ENCODE measurements at regions not wholly inside any gene's neighbourhood (a gene's known extent, or its start where the extent isn't known, plus 50 kb on each side); places are given as distances from the start of the nearest gene placed in this dataset.
"Not testable (repeated sequence)": the region's sequence is repeated elsewhere in the genome, so short reads cannot be mapped to it uniquely, and the experiment has no call there.

DNA sequence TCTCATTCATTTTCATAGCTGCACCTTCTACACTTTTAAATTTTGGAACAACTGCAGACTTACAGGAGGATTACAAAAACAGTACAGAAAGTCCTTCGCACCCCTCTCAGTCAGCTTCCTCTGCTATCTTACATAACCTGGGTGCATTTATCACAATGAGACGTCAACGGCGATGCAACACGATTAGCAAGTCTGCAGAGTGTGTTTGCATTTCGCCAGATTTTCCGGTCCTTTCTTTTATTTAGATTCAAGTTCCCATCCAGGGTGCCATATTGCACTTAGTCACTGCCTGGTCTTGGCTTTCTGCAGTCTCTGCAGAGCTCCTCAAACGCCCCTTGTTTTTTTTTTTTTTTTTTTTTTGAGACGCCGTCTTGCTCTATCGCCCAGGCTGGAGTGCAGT lies 85.9 kb downstream of the ASMT start:
- DNase-seq: no peak

DNA sequence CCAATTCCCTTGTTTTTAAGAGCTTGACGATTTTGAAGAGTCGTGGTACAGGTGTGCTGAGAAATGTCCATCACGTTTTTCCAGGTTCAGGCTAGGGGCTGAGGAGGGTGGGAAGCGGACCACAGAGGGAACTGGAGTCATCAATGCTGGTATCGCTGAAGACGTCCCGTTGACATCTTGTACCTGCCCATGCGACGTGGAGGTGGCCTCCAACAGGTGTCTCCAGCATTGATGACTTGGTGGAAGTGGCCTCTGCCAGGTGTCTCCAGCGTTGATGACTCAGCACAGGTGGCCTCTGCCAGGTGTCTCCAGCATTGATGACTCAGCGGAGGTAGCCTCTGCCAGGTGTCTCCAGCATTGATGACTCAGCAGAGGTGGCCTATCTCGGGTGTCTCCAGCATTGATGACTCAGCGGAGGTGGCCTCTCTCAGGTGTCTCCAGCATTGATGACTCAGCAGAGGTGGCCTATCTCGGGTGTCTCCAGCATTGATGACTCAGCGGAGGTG lies 86.6 kb downstream of the ASMT start:
- DNase-seq: not testable (repeated sequence)

DNA sequence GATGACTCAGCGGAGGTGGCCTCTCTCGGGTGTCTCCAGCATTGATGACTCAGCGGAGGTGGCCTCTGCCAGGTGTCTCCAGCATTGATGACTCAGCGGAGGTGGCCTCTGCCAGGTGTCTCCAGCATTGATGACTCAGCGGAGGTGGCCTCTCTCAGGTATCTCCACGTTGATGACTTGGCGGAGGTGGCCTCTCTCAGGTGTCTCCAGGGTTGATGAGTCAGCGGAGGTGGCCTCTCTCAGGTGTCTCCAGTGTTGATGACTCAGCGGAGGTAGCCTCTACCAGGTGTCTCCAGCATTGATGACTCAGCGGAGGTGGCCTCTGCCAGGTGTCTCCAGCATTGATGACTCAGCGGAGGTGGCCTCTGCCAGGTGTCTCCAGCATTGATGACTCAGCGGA lies 87.3 kb downstream of the ASMT start:
- not testable (repeated sequence) for DNase-seq

GRCh38 chrX:1702557-1702956 lies 87.7 kb downstream of the ASMT start:
- not testable (repeated sequence) for DNase-seq

DNA sequence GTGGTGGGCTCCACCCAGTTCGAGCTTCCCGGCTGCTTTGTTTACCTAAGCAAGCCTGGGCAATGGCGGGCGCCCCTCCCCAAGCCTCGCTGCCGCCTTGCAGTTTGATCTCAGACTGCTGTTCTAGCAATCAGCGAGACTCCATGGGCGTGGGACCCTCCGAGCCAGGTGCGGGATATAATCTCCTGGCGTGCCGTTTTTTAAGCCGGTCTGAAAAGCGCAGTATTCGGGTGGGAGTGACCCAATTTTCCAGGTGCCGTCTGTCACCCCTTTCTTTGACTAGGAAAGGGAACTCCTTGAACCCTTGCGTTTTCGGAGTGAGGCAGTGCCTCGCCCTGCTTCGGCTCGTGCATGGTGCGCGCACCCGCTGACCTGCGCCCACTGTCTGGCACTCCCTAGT lies 94.4 kb downstream of the ASMT start:
- DNase-seq: not testable (repeated sequence)

DNA sequence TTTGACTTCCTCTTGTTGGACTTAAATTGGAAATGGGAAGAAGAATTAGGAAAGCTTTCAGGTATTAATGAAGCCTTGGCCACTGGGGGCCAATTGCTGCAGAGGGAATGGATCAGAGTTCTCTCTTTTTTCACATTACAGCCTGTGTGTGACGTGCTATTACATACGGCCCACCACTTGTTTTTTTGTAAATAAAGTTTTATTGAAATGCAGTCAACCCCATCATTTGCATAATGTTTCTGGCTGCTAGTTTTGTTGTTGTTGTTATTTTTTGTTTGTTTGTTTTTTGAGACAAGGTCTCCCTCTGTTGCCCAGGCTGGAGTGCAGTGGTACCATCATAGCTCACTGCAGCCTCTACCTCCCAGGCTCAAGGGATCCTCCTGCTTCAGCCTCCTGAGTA lies 98.4 kb downstream of the ASMT start:
- DNase-seq: no peak

DNA sequence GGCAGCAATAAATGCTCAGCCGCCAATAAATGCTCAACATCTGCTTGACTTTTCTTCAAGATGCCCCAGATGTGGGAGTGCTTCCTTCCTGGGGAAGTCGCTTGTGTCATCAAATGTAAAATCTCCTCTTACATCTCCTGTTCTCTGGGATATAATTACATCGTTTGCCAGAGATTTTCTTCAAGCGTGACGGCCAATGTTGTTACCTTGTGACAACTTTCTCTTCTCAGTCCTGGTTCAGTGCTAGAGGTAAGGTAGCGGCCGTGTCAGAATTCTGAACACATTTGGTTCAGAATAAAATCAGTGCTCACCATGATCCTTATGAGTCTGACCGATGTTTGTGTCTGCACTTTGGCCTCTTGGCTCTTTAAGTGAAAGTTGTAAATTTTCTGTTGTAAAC lies 102.5 kb downstream of the ASMT start:
- no peak for DNase-seq

- DNase-seq: no peak
These were observed 104.4 kb downstream of the ASMT start for GRCh38 chrX:1719270-1719669.

GRCh38 chrX:1720836-1721235 lies 106.0 kb downstream of the ASMT start:
- no peak for DNase-seq

GRCh38 chrX:1725472-1725871 lies 110.6 kb downstream of the ASMT start:
- DNase-seq: no peak

DNA sequence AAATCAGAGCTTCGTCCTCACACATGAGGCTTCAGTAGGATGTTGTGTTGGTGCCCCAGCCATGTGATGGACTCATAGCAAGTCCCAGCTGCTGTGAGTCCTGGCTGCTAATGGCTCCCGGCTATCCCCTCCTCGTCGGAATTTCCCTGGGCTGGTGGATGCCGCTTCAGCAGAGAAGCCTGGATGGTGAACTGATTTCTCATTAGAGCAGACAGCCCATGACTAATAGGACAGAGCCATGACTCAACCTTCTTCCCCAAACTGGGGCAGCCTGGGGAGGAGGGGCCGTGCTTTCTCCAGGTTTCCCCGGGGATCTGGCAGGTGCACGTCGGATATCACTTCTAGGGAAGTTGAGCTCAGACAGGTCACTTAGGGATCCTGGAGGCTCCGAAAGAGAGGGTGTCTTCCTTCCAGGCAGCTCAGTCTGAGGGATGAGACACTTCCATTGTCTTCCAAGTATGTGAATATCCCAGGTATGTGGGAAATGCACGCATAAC lies 112.7 kb downstream of the ASMT start:
- no peak for DNase-seq

GRCh38 chrX:1734806-1735205 lies 119.9 kb downstream of the ASMT start:
- DNase-seq: no peak

GRCh38 chrX:1741816-1742394 lies 127.0 kb downstream of the ASMT start:
- no peak for DNase-seq

DNA sequence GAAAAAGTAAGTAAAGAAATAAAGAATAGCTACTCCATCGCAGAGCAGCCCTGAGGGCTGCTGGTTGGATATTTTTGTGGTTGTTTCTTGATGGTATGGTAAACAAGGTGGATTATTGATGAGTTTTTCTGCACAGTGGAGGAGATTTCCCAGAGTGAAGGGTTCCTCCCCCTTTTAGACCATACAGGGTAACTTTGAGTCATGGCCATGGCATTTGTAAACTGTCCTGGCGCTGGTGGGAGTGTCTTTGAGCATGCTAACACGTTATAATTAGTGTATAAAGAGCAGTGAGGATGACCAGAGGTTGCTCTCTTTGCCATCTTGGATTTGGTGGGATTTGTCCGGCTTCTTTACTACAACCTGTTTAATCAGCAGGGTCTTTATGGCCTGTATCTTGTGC lies 128.2 kb downstream of the ASMT start:
- DNase-seq: no peak

DNA sequence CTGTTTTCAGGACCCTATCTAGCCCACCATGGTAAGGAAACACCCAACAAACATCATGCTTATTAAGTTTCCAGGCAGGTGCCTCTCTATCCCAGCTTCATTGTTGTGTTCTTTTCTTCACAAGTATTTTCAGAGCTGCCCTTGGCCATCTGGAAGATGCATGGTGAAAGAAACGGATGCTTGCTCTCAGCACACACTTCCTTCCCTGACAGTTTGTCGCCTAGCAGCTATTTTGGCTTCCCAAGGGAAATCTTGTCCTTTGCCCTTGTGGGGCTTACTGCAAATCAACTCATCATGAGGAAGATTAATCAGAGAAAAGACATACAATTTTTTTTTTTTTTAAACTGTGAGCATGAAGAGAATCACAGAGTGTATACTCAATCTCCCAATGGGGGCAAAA lies 128.8 kb downstream of the ASMT start:
- no peak for DNase-seq

GRCh38 chrX:1748408-1748807 lies 133.5 kb downstream of the ASMT start:
- DNase-seq: no peak

DNA sequence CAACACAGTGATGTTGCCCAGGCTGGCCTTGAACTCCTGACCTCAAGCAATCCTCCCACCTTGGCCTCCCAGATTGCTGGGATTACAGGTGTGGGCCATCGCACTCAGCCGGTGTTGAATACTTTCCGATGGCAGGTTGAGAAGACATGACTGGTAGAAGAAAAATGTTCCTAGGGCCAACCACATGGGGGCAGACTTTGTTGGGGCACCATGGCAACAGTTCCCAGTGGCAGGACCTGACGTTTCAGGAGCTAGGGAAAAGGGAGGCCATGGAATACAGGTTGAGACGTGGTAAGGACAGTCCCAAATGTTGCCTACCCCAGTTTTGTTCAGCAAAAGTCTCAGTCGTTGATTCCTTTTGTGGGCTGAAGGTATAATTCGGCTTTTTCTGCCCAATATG lies 134.6 kb downstream of the ASMT start:
- DNase-seq: no peak

DNA sequence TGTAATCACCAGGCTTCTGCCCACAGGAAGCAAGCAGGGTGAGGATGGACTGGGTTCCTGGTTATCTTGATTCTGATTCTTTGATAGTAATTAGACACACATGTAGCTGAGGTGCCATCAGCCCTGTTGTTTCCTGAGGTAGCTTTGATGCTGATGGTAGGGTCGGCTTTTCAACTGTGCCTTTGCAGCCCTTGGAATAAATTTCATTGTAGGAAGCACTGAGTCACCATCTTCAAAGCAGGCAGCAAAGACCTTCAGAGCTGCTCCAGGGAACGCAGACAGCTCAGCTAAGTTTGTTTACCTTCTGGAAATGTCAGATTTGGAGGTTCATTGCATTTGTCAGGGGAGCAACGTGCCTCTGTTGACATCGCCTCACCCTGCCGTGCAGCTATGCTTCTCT lies 135.4 kb downstream of the ASMT start:
- no peak for DNase-seq

DNA sequence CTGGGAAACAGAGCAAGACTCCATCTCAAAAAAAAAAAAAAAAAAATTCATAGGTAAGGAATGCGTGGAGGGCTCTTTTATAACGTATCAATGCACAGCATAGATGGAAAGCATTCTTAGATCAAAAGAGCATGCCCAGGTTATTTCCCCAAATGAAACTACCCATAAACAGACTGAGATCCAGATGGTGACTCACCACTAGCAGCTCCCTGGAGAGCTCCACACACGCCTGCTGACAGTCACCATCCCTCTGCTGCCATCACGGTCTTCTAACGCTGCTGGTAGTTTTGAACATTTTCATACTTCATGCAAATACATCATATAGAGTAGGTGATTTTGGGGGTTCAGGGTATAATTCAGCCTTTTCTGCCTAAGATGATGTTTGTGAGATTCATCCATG lies 136.9 kb downstream of the ASMT start:
- no peak for DNase-seq

DNA sequence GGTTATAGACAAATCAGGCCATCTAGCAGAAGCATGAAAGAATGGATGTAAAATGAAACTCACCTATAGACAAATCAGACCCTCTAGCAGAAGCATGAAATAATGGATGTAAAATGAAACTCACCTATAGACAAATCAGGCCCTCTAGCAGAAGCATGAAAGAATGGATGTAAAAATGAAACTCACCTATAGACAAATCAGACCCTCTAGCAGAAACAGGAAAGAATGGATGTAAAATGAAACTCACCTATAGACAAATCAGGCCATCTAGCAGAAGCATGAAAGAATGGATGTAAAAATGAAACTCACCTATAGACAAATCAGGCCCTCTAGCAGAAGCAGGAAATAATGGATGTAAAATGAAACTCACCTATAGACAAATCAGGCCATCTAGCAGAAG lies 137.9 kb downstream of the ASMT start:
- not testable (repeated sequence) for DNase-seq

DNA sequence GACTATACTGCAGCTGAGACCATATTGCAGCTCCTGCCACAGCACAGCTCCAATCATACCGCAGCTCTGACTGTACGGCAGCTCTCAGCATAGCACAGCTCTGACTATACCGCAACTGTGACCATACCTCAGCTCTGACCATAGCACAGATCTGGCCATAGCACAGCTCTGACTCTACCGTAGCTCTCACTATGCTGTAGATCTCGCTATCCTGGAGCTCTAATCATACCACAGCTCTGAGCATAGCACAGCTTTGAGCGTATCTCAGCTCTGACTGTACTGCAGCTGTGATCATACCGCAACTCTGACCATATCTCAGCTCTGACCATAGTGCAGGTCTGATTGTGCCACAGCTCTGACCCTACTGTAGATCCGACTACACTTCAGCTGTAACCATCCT lies 139.2 kb downstream of the ASMT start:
- DNase-seq: no peak

GRCh38 chrX:1763294-1763693 lies 148.4 kb downstream of the ASMT start:
- DNase-seq: no peak

GRCh38 chrX:1764883-1765364 lies 150.1 kb downstream of the ASMT start:
- not testable (repeated sequence) for DNase-seq

DNA sequence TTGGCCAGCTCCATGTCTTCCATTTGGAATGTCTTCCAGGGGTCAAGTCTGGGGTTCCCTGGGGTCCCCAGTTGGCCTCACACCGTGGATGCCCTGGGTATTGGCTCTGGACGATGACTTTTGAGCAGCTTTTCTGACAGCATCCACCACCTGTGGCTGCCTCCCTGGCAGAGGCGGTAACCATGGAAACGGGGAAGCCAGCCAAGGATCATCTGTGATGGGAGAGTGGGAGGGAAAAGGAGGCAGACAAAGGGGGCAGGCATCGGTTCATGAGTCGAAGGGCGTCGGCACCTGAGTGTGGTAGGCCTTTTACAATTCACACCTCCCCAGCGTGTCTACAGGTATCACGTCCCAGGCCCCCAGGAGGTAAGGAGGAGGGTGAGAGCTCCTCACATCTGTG lies 152.2 kb downstream of the ASMT start:
- DNase-seq: no peak

GRCh38 chrX:1778817-1779216 lies 164.0 kb downstream of the ASMT start:
- no peak for DNase-seq
